ENCODE measurements at regions not wholly inside any gene's neighbourhood (a gene's known extent, or its start where the extent isn't known, plus 50 kb on each side); places are given as distances from the start of the nearest gene placed in this dataset.

DNA sequence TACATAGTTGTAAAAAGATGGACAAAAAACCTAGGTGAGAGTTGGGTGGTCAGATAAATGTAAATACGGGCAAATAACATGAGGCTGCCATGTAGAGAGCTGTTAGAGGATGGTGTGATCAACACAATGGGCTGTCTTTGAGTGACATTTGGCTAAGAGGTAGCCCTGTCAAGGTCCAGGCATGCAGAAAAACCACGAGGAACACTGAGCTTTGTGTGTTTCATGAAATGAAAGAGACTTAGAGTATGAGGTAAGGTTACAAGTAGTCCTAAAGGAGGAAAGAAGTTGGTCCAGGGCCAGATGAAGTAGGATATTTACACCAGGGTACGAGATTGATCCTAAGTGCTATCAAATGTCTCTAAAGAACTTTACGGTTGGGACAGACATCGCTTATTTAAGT, 160.9 kb downstream of the RDH14 start:
- TF ChIP-seq POLR2A (IDR thresholded peaks at IDR 0.05) = no peak
- TF ChIP-seq, protein P1, sequence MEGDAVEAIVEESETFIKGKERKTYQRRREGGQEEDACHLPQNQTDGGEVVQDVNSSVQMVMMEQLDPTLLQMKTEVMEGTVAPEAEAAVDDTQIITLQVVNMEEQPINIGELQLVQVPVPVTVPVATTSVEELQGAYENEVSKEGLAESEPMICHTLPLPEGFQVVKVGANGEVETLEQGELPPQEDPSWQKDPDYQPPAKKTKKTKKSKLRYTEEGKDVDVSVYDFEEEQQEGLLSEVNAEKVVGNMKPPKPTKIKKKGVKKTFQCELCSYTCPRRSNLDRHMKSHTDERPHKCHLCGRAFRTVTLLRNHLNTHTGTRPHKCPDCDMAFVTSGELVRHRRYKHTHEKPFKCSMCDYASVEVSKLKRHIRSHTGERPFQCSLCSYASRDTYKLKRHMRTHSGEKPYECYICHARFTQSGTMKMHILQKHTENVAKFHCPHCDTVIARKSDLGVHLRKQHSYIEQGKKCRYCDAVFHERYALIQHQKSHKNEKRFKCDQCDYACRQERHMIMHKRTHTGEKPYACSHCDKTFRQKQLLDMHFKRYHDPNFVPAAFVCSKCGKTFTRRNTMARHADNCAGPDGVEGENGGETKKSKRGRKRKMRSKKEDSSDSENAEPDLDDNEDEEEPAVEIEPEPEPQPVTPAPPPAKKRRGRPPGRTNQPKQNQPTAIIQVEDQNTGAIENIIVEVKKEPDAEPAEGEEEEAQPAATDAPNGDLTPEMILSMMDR (IDR thresholded peaks at IDR 0.05) = no peak

Data from ovary (tissue), 3 donors.